ENCODE measurements at regions not wholly inside any gene's neighbourhood (a gene's known extent, or its start where the extent isn't known, plus 50 kb on each side); places are given as distances from the start of the nearest gene placed in this dataset.
"Not testable (repeated sequence)": the region's sequence is repeated elsewhere in the genome, so short reads cannot be mapped to it uniquely, and the experiment has no call there.

DNA sequence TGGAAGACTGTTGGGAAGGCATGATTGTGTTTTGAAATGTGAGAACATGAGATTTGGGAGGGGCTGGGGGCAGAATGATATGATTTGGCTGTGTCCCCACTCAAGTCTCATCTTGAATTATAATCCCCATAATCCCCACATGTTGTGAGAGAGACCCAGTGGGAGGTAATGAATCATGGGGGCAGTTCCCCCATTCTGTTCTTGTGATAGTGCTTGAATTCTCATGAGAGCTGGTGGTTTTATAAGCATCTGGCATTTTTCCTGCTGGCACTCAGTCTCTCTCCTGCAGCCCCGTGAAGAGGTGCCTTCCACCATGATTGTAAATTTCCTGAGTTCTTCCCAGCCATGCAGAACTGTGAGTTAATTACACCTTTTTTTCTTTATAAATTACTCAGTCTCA lies 430.5 kb downstream of the OTOL1 start:
- no peak overlapping the region for H3K27ac Mint-ChIP-seq
- H3K27me3 Mint-ChIP-seq, result no peaks in the 10 kb centered on the region
- no peak overlapping the region for H3K4me3 Mint-ChIP-seq
- no peaks in the 10 kb centered on the region for H3K4me1 Mint-ChIP-seq (ENCODE audit: unreplicated experiment)
- H3K36me3 Mint-ChIP-seq, result no peaks in the 10 kb centered on the region
- H3K9me3 Mint-ChIP-seq, result peaks cover 5% of the 10 kb centered on the region
- TF ChIP-seq, protein P1, sequence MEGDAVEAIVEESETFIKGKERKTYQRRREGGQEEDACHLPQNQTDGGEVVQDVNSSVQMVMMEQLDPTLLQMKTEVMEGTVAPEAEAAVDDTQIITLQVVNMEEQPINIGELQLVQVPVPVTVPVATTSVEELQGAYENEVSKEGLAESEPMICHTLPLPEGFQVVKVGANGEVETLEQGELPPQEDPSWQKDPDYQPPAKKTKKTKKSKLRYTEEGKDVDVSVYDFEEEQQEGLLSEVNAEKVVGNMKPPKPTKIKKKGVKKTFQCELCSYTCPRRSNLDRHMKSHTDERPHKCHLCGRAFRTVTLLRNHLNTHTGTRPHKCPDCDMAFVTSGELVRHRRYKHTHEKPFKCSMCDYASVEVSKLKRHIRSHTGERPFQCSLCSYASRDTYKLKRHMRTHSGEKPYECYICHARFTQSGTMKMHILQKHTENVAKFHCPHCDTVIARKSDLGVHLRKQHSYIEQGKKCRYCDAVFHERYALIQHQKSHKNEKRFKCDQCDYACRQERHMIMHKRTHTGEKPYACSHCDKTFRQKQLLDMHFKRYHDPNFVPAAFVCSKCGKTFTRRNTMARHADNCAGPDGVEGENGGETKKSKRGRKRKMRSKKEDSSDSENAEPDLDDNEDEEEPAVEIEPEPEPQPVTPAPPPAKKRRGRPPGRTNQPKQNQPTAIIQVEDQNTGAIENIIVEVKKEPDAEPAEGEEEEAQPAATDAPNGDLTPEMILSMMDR (conservative IDR thresholded peaks at IDR 0.05), result no peak
- DNase-seq (ENCODE audit: extremely low spot score, unreplicated experiment), result no peak

DNA sequence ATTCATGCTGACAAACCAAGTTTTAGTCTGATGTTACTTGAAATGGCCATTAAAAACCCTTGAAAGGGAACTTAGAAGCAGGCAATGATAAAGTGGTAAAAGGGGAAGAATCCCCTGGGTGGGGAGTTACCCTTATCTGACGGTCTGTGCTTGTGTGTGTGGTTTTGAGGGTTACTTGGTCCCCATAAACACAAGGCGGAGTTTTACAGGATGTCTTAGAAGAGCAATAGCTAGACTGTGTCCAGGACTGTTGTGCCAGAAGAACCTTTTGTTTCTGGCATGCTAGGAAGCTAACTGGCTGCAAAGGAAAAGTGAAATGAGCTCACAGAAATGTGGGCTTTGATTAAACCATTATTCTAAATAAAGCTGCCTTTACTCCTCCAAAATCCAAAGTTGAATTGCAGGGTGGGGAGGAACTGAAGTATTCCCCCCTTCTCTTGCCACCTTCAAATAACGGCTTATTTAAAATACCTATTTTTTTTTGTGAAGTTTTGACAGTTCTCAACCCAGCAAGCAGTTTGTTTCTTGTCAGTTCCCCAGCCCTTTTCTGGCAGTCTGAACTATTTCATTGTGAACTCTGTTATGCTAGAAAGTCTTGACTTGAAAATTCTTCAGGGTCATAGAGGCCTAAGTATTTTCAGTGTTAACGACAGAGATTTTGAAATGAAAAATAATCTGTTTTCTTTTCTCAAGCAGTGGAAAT lies 443.5 kb downstream of the OTOL1 start:
- H3K9me3 Mint-ChIP-seq, result no peaks in the 10 kb centered on the region
- no peaks in the 10 kb centered on the region for H3K27me3 Mint-ChIP-seq
- no peak overlapping the region for H3K27ac Mint-ChIP-seq
- no peaks in the 10 kb centered on the region for H3K36me3 Mint-ChIP-seq
- H3K4me3 Mint-ChIP-seq, result no peak overlapping the region
- TF ChIP-seq, protein P1 (conservative IDR thresholded peaks at IDR 0.05), result no peak
- no peaks in the 10 kb centered on the region for H3K4me1 Mint-ChIP-seq (ENCODE audit: unreplicated experiment)
- no peak for DNase-seq (ENCODE audit: extremely low spot score, unreplicated experiment)

DNA sequence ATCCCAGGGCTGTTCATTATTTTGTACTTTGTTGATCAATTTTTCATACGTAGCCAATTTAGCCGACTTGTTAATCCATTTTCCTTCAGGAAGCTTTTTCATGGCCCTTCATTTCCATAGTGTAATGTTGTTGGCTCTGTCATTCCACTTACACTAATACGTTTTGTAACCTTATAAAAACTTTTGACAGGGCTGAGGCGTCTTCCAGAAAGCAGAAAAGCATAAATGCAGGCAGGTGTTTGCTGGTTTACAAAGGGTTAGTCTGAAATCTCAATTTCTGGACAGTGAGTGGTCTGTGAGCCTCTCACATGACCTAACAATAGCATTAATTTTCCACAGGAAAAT lies 444.0 kb downstream of the OTOL1 start:
- TF ChIP-seq, protein P1 (conservative IDR thresholded peaks at IDR 0.05), result no peak
- Mint-ChIP-seq H3K4me3 (no peak overlapping the region), H3K9me3 (no peaks in the 10 kb centered on the region), H3K36me3 (no peaks in the 10 kb centered on the region), H3K27me3 (no peaks in the 10 kb centered on the region), H3K27ac (no peak overlapping the region), H3K4me1 (ENCODE audit: unreplicated experiment) (no peaks in the 10 kb centered on the region)
- no peak for DNase-seq (ENCODE audit: extremely low spot score, unreplicated experiment)

DNA sequence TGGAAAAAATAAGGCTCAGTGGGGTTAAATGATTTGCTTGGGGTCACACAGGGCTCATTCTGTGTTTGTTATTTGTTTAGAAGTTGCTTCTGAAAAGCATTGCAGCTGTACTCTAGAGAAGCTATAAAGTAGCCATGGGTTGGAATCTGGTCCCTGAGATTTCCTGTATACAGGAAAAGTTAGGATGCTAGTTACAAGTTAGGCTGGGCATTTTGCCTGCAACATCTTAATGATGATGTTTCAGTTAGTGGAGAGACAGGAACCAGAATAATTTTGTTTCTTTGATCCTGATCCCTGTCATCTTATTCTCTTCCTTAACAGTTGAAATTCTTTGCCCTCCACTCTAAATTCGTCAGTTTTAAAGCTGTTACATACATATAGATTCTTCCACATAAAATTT lies 445.3 kb downstream of the OTOL1 start:
- Mint-ChIP-seq H3K9me3 (no peaks in the 10 kb centered on the region), H3K27me3 (no peaks in the 10 kb centered on the region), H3K36me3 (no peaks in the 10 kb centered on the region), H3K27ac (no peak overlapping the region), H3K4me1 (ENCODE audit: unreplicated experiment) (no peaks in the 10 kb centered on the region), H3K4me3 (no peak overlapping the region)
- TF ChIP-seq, protein P1 (conservative IDR thresholded peaks at IDR 0.05), result no peak
- DNase-seq (ENCODE audit: extremely low spot score, unreplicated experiment), result no peak

DNA sequence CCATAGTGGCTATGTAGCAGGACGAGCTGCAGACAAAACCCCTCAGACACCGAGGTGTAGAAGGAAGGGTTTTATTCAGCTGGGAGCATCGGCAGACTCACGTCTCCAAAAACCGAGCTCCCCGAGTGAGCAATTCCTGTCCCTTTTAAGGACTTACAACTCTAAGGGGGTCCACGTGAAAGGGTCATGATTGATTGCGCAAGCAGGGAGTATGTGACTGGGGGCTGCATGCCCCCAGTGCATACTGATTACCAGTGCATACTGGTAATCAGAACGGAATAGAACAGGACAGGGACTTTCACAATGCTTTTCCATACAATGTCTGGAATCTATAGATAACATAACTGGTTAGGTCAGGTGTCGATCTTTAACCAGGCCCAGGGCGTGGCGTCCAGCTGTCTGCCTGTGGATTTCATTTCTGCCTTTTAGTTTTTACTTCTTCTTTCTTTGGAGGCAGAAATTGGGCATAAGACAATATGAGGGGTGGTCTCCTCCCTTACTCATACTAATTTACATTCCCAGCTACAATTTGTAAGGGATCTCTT lies 447.3 kb downstream of the OTOL1 start:
- H3K36me3 Mint-ChIP-seq; H3K4me1 Mint-ChIP-seq (ENCODE audit: unreplicated experiment): not testable (repeated sequence)

DNA sequence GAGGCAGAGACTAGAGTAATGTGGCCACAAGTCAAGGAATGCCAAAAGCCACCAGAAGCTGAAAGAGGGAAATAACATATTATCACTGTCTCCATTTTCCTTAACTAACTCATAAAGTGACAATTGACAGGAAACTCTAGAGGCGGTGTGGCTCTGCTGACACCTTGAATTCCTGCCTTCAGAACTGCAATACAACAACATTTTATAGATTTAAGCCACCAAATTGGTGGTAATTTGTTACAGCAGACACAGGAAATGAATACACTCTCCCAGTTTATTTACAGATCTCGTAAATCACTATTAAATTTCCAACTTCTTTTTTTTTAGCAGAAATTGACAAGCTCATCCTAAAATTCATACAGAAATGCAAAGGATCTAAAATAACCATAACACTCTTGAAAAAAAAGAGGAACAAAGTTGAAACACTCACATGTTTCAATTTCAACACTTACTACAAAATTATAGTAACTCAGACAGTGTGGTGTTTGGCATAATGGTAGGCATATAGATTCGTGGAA lies 449.9 kb downstream of the OTOL1 start:
- Mint-ChIP-seq H3K36me3 (no peaks in the 10 kb centered on the region), H3K9me3 (no peaks in the 10 kb centered on the region), H3K4me3 (no peak overlapping the region), H3K27me3 (no peaks in the 10 kb centered on the region), H3K4me1 (ENCODE audit: unreplicated experiment) (no peaks in the 10 kb centered on the region), H3K27ac (no peak overlapping the region)
- TF ChIP-seq, protein P1 (conservative IDR thresholded peaks at IDR 0.05), result no peak
- DNase-seq (ENCODE audit: extremely low spot score, unreplicated experiment), result no peak

More for the DNA sequence above, 447.3 kb downstream of the OTOL1 start:
- H3K27me3 Mint-ChIP-seq; H3K4me3 Mint-ChIP-seq; H3K27ac Mint-ChIP-seq; H3K9me3 Mint-ChIP-seq; DNase-seq (ENCODE audit: extremely low spot score, unreplicated experiment): not testable (repeated sequence)

Measured in type B pancreatic cell (in vitro differentiated cells).